HFFc6 (cell line): ENCODE measurements at regions not wholly inside any gene's neighbourhood (a gene's known extent, or its start where the extent isn't known, plus 50 kb on each side); places are given as distances from the start of the nearest gene placed in this dataset.

Source experiments
- DNase-seq: peaks from one replicate; pipeline ENCODE4 v3.0.0-alpha.2; 2018
- H3K27ac Mint-ChIP-seq: 2 replicates; pipeline ENCODE4 v1.8.0; 2020; ENCODE audit warnings: mild to moderate bottlenecking, mixed read lengths
- H3K27me3 Mint-ChIP-seq: 2 replicates; pipeline ENCODE4 v1.8.0; 2021; ENCODE audit warnings: mild to moderate bottlenecking, moderate library complexity, mixed read lengths; ENCODE audit not compliant: insufficient read depth
- H3K36me3 Mint-ChIP-seq: 2 replicates; pipeline ENCODE4 v1.8.0; 2021; ENCODE audit warnings: low read depth, mixed read lengths
- H3K4me1 Mint-ChIP-seq: 2 replicates; pipeline ENCODE4 v1.8.0; 2020; ENCODE audit warnings: low read depth, mixed read lengths
- H3K4me3 Mint-ChIP-seq: 2 replicates; pipeline ENCODE4 v1.8.0; 2020; ENCODE audit warnings: mild to moderate bottlenecking, moderate library complexity, mixed read lengths
- H3K9me3 Mint-ChIP-seq: 2 replicates; pipeline ENCODE4 v1.8.0; 2020; ENCODE audit warnings: mild to moderate bottlenecking, mixed read lengths
- TF ChIP-seq, protein P1 (sequence below): fragments of 200-600 bp; sonication (generic); IDR thresholded peaks from 2 replicates; pipeline ENCODE4 v1.5.0; 2021; ENCODE audit warnings: antibody characterized with exemption, mild to moderate bottlenecking

DNA sequence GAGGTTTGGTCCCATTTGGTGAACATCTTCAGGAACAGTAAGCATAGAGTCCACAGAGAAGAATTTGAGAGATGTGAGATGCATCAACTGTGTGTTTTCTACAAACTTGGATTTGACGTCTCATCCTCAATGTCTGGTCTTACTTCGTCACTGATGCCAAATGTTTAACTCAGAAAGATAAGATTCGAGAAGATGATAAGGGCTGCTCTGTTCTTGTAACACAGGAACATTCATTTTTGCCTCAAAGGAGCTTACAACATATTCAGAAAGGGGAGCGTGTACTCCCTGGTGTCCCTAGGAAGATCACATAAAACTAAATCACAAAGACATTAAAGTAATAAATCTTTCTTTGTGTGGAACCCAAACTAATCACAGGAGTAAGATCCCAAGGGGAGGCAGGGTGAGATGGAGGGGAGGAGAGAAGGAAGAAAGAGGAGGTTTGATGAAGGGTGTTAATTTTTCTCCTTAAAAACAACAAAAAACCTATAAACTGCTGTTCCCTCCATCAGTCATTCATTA, 247.7 kb upstream of the IRS2 start:
- Mint-ChIP-seq H3K4me1 (no peaks in the 10 kb centered on the region), H3K4me3 (no peak overlapping the region), H3K27me3 (no peaks in the 10 kb centered on the region; the same call in 1 of the 2 replicates), H3K27ac (no peak overlapping the region), H3K9me3 (no peaks in the 10 kb centered on the region), H3K36me3 (no peaks in the 10 kb centered on the region)
- DNase-seq: no peak
- TF ChIP-seq, protein P1, sequence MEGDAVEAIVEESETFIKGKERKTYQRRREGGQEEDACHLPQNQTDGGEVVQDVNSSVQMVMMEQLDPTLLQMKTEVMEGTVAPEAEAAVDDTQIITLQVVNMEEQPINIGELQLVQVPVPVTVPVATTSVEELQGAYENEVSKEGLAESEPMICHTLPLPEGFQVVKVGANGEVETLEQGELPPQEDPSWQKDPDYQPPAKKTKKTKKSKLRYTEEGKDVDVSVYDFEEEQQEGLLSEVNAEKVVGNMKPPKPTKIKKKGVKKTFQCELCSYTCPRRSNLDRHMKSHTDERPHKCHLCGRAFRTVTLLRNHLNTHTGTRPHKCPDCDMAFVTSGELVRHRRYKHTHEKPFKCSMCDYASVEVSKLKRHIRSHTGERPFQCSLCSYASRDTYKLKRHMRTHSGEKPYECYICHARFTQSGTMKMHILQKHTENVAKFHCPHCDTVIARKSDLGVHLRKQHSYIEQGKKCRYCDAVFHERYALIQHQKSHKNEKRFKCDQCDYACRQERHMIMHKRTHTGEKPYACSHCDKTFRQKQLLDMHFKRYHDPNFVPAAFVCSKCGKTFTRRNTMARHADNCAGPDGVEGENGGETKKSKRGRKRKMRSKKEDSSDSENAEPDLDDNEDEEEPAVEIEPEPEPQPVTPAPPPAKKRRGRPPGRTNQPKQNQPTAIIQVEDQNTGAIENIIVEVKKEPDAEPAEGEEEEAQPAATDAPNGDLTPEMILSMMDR: no peak

DNA sequence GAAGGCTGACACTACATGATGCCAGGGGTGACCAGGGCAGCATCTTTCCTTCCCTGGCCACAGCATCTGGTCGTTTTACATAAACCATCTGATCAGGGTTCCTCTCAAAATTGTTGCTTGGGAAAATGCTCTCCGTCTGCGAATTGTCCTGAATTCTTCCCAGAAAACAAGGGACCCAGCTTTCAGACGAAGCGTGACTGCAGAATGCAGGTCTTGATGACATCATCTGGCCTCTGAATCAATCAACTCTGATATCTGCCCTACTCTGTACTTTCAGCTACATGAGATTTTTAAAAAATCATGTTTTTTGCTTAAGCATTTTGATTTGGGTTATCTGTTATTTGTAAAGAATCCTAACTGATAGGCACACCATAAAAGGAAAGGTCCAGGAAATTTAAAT, 246.6 kb upstream of the IRS2 start:
- TF ChIP-seq, protein P1: no peak
- no peak overlapping the region for H3K27ac Mint-ChIP-seq
- DNase-seq: no peak
- no peaks in the 10 kb centered on the region for H3K9me3 Mint-ChIP-seq
- no peak overlapping the region for H3K4me3 Mint-ChIP-seq
- H3K27me3 Mint-ChIP-seq: no peaks in the 10 kb centered on the region; the same call in 1 of the 2 replicates
- no peaks in the 10 kb centered on the region for H3K4me1 Mint-ChIP-seq
- no peaks in the 10 kb centered on the region for H3K36me3 Mint-ChIP-seq

DNA sequence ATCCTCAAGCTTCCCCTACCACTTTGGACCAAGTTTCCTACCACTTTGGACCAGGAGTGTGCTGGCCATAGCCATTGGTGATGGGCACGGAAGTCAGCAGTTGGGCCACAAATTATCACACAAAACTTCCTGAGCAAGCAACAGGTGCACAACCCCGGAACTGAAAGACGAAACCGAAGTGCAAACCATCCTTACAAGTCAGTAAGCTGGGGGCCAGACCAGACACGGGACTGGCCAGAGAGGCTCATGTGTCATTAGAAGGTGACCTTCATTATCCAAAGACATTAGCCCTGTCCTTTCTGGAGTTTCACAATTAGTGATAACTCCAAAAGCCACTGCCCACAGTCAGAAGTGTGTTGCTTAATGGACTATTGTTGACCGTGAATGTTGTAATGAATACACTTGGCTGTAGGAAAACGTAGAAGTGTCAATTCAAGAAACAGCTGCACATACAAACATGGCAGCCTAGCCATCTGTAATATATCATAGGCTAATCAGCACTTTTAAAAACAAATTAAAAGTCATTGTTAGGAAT, 244.1 kb upstream of the IRS2 start:
- H3K36me3 Mint-ChIP-seq: no peaks in the 10 kb centered on the region

DNA sequence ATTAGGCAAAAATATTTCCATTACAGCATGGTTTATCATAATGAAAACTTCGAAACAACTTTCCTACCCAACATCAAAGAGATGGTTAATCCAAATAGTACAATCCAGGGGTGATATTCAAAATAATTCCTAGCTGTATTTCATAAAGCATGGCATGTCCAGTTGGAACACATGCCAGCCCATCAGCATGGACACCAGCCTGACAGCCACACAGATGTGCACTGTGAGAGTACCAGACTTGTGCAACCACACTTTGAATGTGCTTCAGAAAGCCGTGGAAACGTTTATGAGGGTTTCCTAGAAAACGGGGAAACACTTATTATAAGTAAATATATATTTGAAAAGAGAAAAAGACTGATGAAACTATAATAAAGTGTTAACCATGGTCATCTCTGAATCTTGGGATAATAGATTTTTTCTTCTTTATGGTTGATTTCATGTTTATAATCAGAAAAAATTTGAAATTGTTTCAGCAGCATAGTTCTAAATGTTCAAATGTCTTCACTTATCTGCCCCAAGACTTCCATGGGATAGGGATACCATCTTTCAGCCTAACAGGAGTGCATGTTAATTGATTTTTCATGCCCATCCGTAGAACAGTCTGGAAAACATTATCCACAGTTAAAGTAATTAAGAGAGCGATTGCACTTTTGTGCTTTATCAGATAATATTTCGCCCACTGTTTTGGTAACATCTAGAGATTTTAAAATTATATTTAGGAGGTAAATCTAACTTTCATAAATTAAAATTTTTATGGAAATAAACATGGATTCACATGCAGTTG, 242.6 kb upstream of the IRS2 start:
- peaks cover 6% of the 10 kb centered on the region; the same call in 1 of the 2 replicates for H3K4me1 Mint-ChIP-seq
- DNase-seq: no peak
- H3K9me3 Mint-ChIP-seq: no peaks in the 10 kb centered on the region
- TF ChIP-seq, protein P1: no peak
- 0 out of 2 replicates have a peak, but pooled peaks cover 5% of the 10 kb centered on the region for H3K36me3 Mint-ChIP-seq
- no peak overlapping the region for H3K4me3 Mint-ChIP-seq
- H3K27me3 Mint-ChIP-seq: no peaks in the 10 kb centered on the region
- no peak overlapping the region for H3K27ac Mint-ChIP-seq

More for the DNA sequence above, 244.1 kb upstream of the IRS2 start:
- Mint-ChIP-seq H3K27me3 (no peaks in the 10 kb centered on the region), H3K9me3 (no peaks in the 10 kb centered on the region), H3K4me3 (no peak overlapping the region), H3K27ac (no peak overlapping the region), H3K4me1 (no peaks in the 10 kb centered on the region)
- TF ChIP-seq, protein P1: no peak
- DNase-seq: no peak

DNA sequence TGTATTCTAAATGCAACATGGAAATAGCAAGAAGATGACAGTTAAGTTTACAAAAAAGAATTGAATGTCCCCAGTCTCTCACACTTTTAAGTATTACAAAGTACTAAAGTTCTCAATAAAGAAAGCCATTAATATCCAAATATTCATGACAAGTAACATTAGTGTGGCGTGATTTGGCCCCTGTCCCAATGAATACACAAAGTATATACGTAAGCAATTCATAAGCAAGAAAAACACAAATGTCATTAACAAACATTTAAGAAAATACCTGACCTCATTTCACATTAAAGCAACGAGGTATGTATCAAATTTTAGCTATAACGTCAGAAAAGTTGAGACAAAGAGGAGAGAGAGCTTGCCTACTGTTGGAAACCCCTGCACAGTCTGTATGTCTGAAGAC, 241.9 kb upstream of the IRS2 start:
- TF ChIP-seq, protein P1: no peak
- no peak for DNase-seq
- H3K4me3 Mint-ChIP-seq: no peak overlapping the region
- H3K9me3 Mint-ChIP-seq: no peaks in the 10 kb centered on the region
- peaks cover 6% of the 10 kb centered on the region; the same call in 1 of the 2 replicates for H3K4me1 Mint-ChIP-seq
- 0 out of 2 replicates have a peak, but pooled peaks cover 5% of the 10 kb centered on the region for H3K36me3 Mint-ChIP-seq
- no peak overlapping the region for H3K27ac Mint-ChIP-seq
- H3K27me3 Mint-ChIP-seq: no peaks in the 10 kb centered on the region
